GM12878 (cell line): ENCODE measurements at regions not wholly inside any gene's neighbourhood (a gene's known extent, or its start where the extent isn't known, plus 50 kb on each side); places are given as distances from the start of the nearest gene placed in this dataset.

Experiments used
- ATAC-seq: fragments of 200-7000 bp; cut with Tn5 transposase; 3 replicates; pipeline ENCODE4 v1.9.1; 2020; ENCODE audit warnings: mild to moderate bottlenecking, moderate library complexity
- BruUV-seq: library from RNA; stranded (reverse); fragments of 400-500 nt; replicated peaks from 2 replicates; lab custom pipeline; 2021; lab: Mats Ljungman, UMichigan
- CTCF ChIA-PET: fragments of 300-600 bp; sonication (Branson Sonifier 250); formaldehyde crosslinking; extraction: SDS; loops from one replicate; lab custom pipeline; 2021; ENCODE audit warnings: inconsistent platforms; lab: Yijun Ruan, JAX
- POLR2A ChIA-PET: fragments of 350-600 bp; formaldehyde crosslinking; extraction: SDS; loops from one replicate; lab custom pipeline; 2021; ENCODE audit warnings: inconsistent platforms; lab: Charles Lee
- RAD21 ChIA-PET: fragments of 300-600 bp; sonication (Branson Sonifier 250); formaldehyde crosslinking; loops from one replicate; lab custom pipeline; 2023; ENCODE audit warnings: antibody characterized with exemption; ENCODE audit not compliant: unreplicated experiment; lab: Charles Lee
- SMC1A ChIA-PET: fragments of 300-600 bp; sonication (Branson Sonifier 250); formaldehyde crosslinking; loops from one replicate; lab custom pipeline; 2023; ENCODE audit not compliant: unreplicated experiment, uncharacterized antibody; lab: Charles Lee
- DNase-seq: peaks from one replicate; pipeline ENCODE4 v3.0.0-alpha.2; 2011; ENCODE audit warnings: low read depth, low spot score
- FAIRE-seq: peaks from 3 replicates; lab custom pipeline; 2011; peaks lifted over from hg19 to GRCh38; lab: Jason Lieb, UNC
- H2AFZ ChIP-seq: 2 replicates; pipeline ENCODE4 v1.6.0; 2011; ENCODE audit warnings: low read depth, low read length, control low read depth; ENCODE audit not compliant: control insufficient read depth
- H3K27ac ChIP-seq: 2 replicates; pipeline ENCODE4 v1.5.1; 2011; ENCODE audit warnings: control low read depth; ENCODE audit not compliant: control insufficient read depth, insufficient read depth
- H3K27me3 ChIP-seq, 2 experiments: replicated peaks in 1 of 2; 2 replicates each; pipeline versions ENCODE4 v1.6.0 to v1.6.1; 2011; ENCODE audit warnings: low read length in 1 of 2; ENCODE audit not compliant: control insufficient read depth in 2 of 2, insufficient read depth in 2 of 2
- H3K36me3 ChIP-seq, 2 experiments: 2 replicates each; pipeline ENCODE4 v1.5.1; 2011; ENCODE audit warnings: low read length in 1 of 2; ENCODE audit not compliant: control insufficient read depth in 2 of 2, insufficient read depth in 2 of 2
- H3K4me1 ChIP-seq: 2 replicates; pipeline ENCODE4 v1.6.1; 2011; ENCODE audit warnings: mild to moderate bottlenecking, low read length, moderate library complexity, mixed read lengths; ENCODE audit not compliant: control insufficient read depth, insufficient read depth
- H3K4me2 ChIP-seq: 2 replicates; pipeline ENCODE4 v1.6.0; 2011; ENCODE audit warnings: control low read depth; ENCODE audit not compliant: control insufficient read depth, insufficient read depth
- H3K4me3 ChIP-seq: fragments of 200-600 bp; sonication (generic); 2 replicates; pipeline ENCODE4 v1.5.1; 2016
- H3K79me2 ChIP-seq: 2 replicates; pipeline ENCODE4 v1.6.0; 2011; ENCODE audit warnings: low read length; ENCODE audit not compliant: control insufficient read depth, insufficient read depth
- H3K9ac ChIP-seq: 2 replicates; pipeline ENCODE4 v1.8.0; 2011; ENCODE audit warnings: low read length, control low read depth, mixed read lengths; ENCODE audit not compliant: control insufficient read depth, insufficient read depth
- H3K9me3 ChIP-seq: replicated peaks from 3 replicates; pipeline ENCODE4 v1.5.1; 2011; ENCODE audit warnings: mild to moderate bottlenecking, low read length; ENCODE audit not compliant: control insufficient read depth, insufficient read depth
- H4K20me1 ChIP-seq: 2 replicates; pipeline ENCODE4 v1.6.0; 2011; ENCODE audit not compliant: control insufficient read depth, insufficient read depth
- ESRRA ChIP-seq: IDR thresholded peaks from 2 replicates; pipeline ENCODE4 v1.6.1; 2012; ENCODE audit warnings: mild to moderate bottlenecking, low read length, improper control_type of control experiment
- IRF4 ChIP-seq: IDR thresholded peaks from 2 replicates; pipeline ENCODE4 v1.6.1; 2011; ENCODE audit warnings: low read depth, low read length
- NFIC ChIP-seq: IDR thresholded peaks from 2 replicates; pipeline ENCODE4 v1.6.1; 2012; ENCODE audit warnings: low read depth, mild to moderate bottlenecking, inconsistent platforms, low read length, moderate library complexity
- PRDM15 ChIP-seq: fragments of 450-650 bp; formaldehyde crosslinking; IDR thresholded peaks from 2 replicates; pipeline ENCODE4 v1.4.0; 2020; ENCODE audit warnings: mild to moderate bottlenecking, moderate library complexity
- SMARCA5 ChIP-seq: fragments of 450-650 bp; IDR thresholded peaks from 2 replicates; pipeline ENCODE4 v1.6.1; 2017; ENCODE audit warnings: mild to moderate bottlenecking
- WRNIP1 ChIP-seq: IDR thresholded peaks from 2 replicates; pipeline ENCODE4 v1.6.1; 2011; ENCODE audit warnings: low read depth, low read length, improper control_type of control experiment, borderline replicate concordance
- in situ Hi-C: fragments of 300-500 bp; cut with MboI; formaldehyde crosslinking; loops from 9 replicates; pipeline ENCODE4 v1.14.3; 2018; ENCODE audit warnings: mixed read lengths
- intact Hi-C: fragments of 100-400 bp; cut with micrococcal nuclease; formaldehyde crosslinking; loops from one replicate; pipeline ENCODE4 v1.14.2; 2022; ENCODE audit not compliant: unreplicated experiment

- H2AFZ ChIP-seq: no peak overlapping the region
- POLR2A ChIA-PET: no interaction called here
- no peak overlapping the region for H3K9ac ChIP-seq
- CTCF ChIA-PET: no interaction called here
- FAIRE-seq (no peak), DNase-seq (no peak), ATAC-seq (no peak)
- H3K4me2 ChIP-seq: no peak overlapping the region
- TF ChIP-seq IRF4 (no peak), ESRRA (no peak), SMARCA5 (no peak), PRDM15 (CRISPR knock-in tag) (no peak), NFIC (no peak), WRNIP1 (no peak)
- no peaks in the 10 kb centered on the region for H3K4me1 ChIP-seq
- intact Hi-C loops (no loop called here), in situ Hi-C loops (no loop called here)
- no peak overlapping the region for H3K27ac ChIP-seq
- H3K9me3 ChIP-seq: no peaks in the 10 kb centered on the region
- no TSS peak for BruUV-seq
- H4K20me1 ChIP-seq: no peaks in the 10 kb centered on the region
- RAD21 ChIA-PET: no interaction called here
- no peaks in the 10 kb centered on the region for H3K79me2 ChIP-seq
- no peak overlapping the region for H3K4me3 ChIP-seq
- SMC1A ChIA-PET: no interaction called here
- H3K36me3 ChIP-seq: no peaks in the 10 kb centered on the region
- H3K27me3 ChIP-seq: no peaks in the 10 kb centered on the region
These were observed 508.6 kb upstream of the EPHA5 start for GRCh38 chr4:66178906-66179305.
